ENCODE measurements at regions not wholly inside any gene's neighbourhood (a gene's known extent, or its start where the extent isn't known, plus 50 kb on each side); places are given as distances from the start of the nearest gene placed in this dataset.

DNA sequence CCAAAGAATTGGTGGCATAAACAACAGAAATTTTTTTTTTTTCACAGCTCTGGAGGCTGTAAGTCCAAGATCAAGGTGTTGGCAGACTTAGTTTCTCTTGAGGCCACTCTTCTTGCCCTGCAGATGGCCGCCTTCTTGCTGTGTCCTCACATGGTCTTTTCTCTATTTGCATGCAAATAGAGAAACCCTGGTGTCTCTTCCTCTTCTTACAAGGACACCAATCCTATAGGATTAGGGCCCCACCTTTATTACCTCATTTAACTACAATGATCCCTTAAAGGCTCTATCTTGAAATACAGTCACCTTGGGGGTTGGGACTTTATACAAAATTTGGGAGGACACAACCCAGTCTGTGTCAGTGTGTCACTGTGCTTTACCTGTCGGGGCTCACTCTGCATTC, 175.4 kb upstream of the PGRMC2 start:
- intact Hi-C loops (cut with micrococcal nuclease) (no loop called here), in situ Hi-C loops (cut with MboI) (loop anchor here (5.0 kb wide), 1 partner anchor 99 kb away; no protein-coding TSS in a partner anchor)
- Histone ChIP-seq H3K9me1 (ENCODE audit: control insufficient read depth, insufficient read depth, low read length) (no peaks in the 10 kb centered on the region), H4K20me1 (replicated peaks; ENCODE audit: control insufficient read depth, insufficient read depth, low read length) (no peaks in the 10 kb centered on the region), H3K4me3 (no peak overlapping the region), H3K9me3 (replicated peaks; ENCODE audit: control insufficient read depth, insufficient read depth, low read depth, low read length) (no peaks in the 10 kb centered on the region), H3K36me3 (ENCODE audit: control insufficient read depth, insufficient read depth, low read length) (no peaks in the 10 kb centered on the region), H3K27me3 (ENCODE audit: control insufficient read depth in 2 of 2, insufficient read depth in 2 of 2, low read length in 2 of 2) (no peaks in the 10 kb centered on the region), H3K79me2 (ENCODE audit: control insufficient read depth, insufficient read depth, low read length) (no peaks in the 10 kb centered on the region), H3K27ac (ENCODE audit: extremely low read depth, low read depth, low read length) (no peak overlapping the region), H3K4me1 (replicated peaks in 1 of 2; ENCODE audit: control insufficient read depth in 2 of 2, insufficient read depth in 2 of 2, low read length in 2 of 2) (peaks cover 0 to 16% of the 10 kb centered on the region in 2 experiments; a peak in 2 of 5 replicates), H3K4me2 (ENCODE audit: insufficient read depth, low read length) (no peak overlapping the region), H2AFZ (ENCODE audit: low read depth, low read length) (no peak overlapping the region), H3K9ac (ENCODE audit: insufficient read depth in 1 of 2, low read depth in 2 of 2, low read length in 2 of 2) (no peak overlapping the region)
- ATAC-seq (no peak), DNase-seq (ENCODE audit: extremely low read depth in 1 of 4, low spot score in 3 of 4) (no peak), FAIRE-seq (no peak)
- no TSS peak for BruUV-seq (replicated peaks)
- ChIA-PET CTCF (ENCODE audit: low intra/inter-chr PET ratio) (interaction anchor here (0.5 kb wide), 1 partner anchor 429 kb away, joined by 6 read pairs; no protein-coding TSS in a partner anchor), POLR2A (interaction anchor here (2.6 kb wide), 1 partner anchor 9 kb away, joined by 10 read pairs; no protein-coding TSS in a partner anchor)
- TF ChIP-seq, protein P1, sequence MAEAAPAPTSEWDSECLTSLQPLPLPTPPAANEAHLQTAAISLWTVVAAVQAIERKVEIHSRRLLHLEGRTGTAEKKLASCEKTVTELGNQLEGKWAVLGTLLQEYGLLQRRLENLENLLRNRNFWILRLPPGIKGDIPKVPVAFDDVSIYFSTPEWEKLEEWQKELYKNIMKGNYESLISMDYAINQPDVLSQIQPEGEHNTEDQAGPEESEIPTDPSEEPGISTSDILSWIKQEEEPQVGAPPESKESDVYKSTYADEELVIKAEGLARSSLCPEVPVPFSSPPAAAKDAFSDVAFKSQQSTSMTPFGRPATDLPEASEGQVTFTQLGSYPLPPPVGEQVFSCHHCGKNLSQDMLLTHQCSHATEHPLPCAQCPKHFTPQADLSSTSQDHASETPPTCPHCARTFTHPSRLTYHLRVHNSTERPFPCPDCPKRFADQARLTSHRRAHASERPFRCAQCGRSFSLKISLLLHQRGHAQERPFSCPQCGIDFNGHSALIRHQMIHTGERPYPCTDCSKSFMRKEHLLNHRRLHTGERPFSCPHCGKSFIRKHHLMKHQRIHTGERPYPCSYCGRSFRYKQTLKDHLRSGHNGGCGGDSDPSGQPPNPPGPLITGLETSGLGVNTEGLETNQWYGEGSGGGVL (CRISPR knock-in tag; IDR thresholded peaks at IDR 0.05): no peak
- no peak for TF ChIP-seq HNRNPH1 (optimal IDR thresholded peaks at IDR 0.05; ENCODE audit: low read depth, low read length)
- TF ChIP-seq BRCA1 (IDR thresholded peaks at IDR 0.05): no peak
- TF ChIP-seq BRCA1 (CRISPR knock-in tag; IDR thresholded peaks at IDR 0.05): no peak
- no peak for TF ChIP-seq ZNF354B (CRISPR knock-in tag; IDR thresholded peaks at IDR 0.05)
- no peak for TF ChIP-seq EHMT2 (IDR thresholded peaks at IDR 0.05)
- no peak for TF ChIP-seq ARNT (IDR thresholded peaks at IDR 0.05)
- 70% methylated on average over 2 of the region's 2 CpGs for WGBS (ENCODE audit: insufficient coverage, low coverage, missing lambda C conversion rate)
